ENCODE measurements at regions not wholly inside any gene's neighbourhood (a gene's known extent, or its start where the extent isn't known, plus 50 kb on each side); places are given as distances from the start of the nearest gene placed in this dataset.

DNA sequence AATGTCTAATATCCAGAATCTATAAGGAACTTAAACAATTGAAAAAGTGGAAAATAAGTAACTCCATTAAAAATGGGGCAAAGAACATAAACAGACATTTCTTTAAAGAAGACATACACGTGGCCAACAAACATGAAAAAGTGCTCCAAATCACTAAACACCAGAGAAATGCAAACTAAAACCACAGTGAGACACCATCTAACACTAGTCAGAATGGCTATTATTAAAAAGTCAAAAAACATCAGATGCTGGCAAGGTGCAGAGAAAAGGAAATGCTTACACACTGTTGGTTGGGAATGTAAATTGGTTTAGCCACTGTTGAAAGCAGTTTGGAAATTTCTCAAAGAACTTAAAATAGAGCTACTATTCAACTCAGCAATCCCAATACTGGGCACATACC, 169.2 kb upstream of the MANEA start:
- Histone ChIP-seq H3K9me3 (ENCODE audit: control insufficient read depth, low read length) (no peaks in the 10 kb centered on the region), H3K79me1 (replicated peaks; ENCODE audit: low read length, poor library complexity, severe bottlenecking) (no peaks in the 10 kb centered on the region), H4K91ac (ENCODE audit: low read length) (no peak overlapping the region), H3K9ac (ENCODE audit: low read length) (no peak overlapping the region), H2BK15ac (ENCODE audit: low read depth, poor library complexity, severe bottlenecking) (no peak overlapping the region), H3K18ac (ENCODE audit: low read depth in 1 of 2, low read length in 2 of 2) (no peak overlapping the region), H4K8ac (ENCODE audit: low read length) (no peak overlapping the region), H2BK5ac (ENCODE audit: low read depth, low read length, poor library complexity, severe bottlenecking) (no peak overlapping the region), H3K27ac (ENCODE audit: low read length, poor library complexity, severe bottlenecking) (no peak overlapping the region), H2AFZ (ENCODE audit: low read depth, low read length) (no peak overlapping the region), H3K27me3 (ENCODE audit: control insufficient read depth in 1 of 2, insufficient read depth in 1 of 2, low read length in 2 of 2) (no peaks in the 10 kb centered on the region), H2BK12ac (ENCODE audit: low read length in 2 of 2) (no peak overlapping the region), H3K4me1 (ENCODE audit: control insufficient read depth, insufficient read depth, low read depth, low read length) (no peaks in the 10 kb centered on the region), H3K4ac (ENCODE audit: low read depth in 1 of 2, low read length in 2 of 2) (no peak overlapping the region), H3K14ac (ENCODE audit: low read length in 2 of 2) (no peak overlapping the region), H3K4me3 (ENCODE audit: insufficient read depth in 1 of 2, low read depth in 1 of 2, low read length in 2 of 2) (no peak overlapping the region), H2AK5ac (ENCODE audit: low read length, severe bottlenecking) (no peak overlapping the region), H3K23ac (ENCODE audit: low read length in 2 of 2) (no peak overlapping the region), H3K36me3 (ENCODE audit: control insufficient read depth in 1 of 2, insufficient read depth in 2 of 2, low read depth in 1 of 2, low read length in 2 of 2) (no peaks in the 10 kb centered on the region), H3K4me2 (ENCODE audit: low read length, poor library complexity, severe bottlenecking) (no peak overlapping the region), H2BK120ac (ENCODE audit: low read depth, low read length) (no peak overlapping the region)
- WGBS = 18% methylated on average over 1 of the region's 1 CpG
- DNase-seq = no peak

DNA sequence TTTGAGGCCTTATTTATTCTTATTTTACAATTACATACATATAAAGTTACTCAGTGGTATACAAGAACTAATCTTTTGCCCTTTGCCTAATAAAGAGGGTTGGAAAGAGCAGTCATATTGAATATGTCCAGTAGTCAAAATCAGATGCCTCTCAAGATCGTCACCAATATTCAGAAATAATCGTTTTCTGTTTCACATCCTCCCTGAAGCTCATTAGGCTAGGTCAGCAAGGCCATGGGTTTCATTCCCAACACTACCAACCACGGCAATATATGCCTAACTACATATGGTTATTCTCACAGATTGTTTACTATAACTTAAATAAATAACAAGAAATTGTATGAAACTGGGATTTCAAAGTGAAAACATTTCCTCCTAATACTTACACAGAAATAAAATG, 167.2 kb upstream of the MANEA start:
- Histone ChIP-seq H3K4me2 (ENCODE audit: low read length, poor library complexity, severe bottlenecking) (no peak overlapping the region), H3K9me3 (ENCODE audit: control insufficient read depth, low read length) (no peaks in the 10 kb centered on the region), H3K27ac (ENCODE audit: low read length, poor library complexity, severe bottlenecking) (no peak overlapping the region), H3K36me3 (ENCODE audit: control insufficient read depth in 1 of 2, insufficient read depth in 2 of 2, low read depth in 1 of 2, low read length in 2 of 2) (no peaks in the 10 kb centered on the region), H4K8ac (ENCODE audit: low read length) (no peak overlapping the region), H2BK12ac (ENCODE audit: low read length in 2 of 2) (no peak overlapping the region), H3K9ac (ENCODE audit: low read length) (no peak overlapping the region), H4K91ac (ENCODE audit: low read length) (no peak overlapping the region), H3K4me3 (ENCODE audit: insufficient read depth in 1 of 2, low read depth in 1 of 2, low read length in 2 of 2) (no peak overlapping the region), H3K4ac (ENCODE audit: low read depth in 1 of 2, low read length in 2 of 2) (no peak overlapping the region), H3K27me3 (ENCODE audit: control insufficient read depth in 1 of 2, insufficient read depth in 1 of 2, low read length in 2 of 2) (no peaks in the 10 kb centered on the region), H3K79me1 (replicated peaks; ENCODE audit: low read length, poor library complexity, severe bottlenecking) (no peaks in the 10 kb centered on the region), H3K4me1 (ENCODE audit: control insufficient read depth, insufficient read depth, low read depth, low read length) (no peaks in the 10 kb centered on the region), H2BK5ac (ENCODE audit: low read depth, low read length, poor library complexity, severe bottlenecking) (no peak overlapping the region), H2BK15ac (ENCODE audit: low read depth, poor library complexity, severe bottlenecking) (no peak overlapping the region), H3K18ac (ENCODE audit: low read depth in 1 of 2, low read length in 2 of 2) (no peak overlapping the region), H2AFZ (ENCODE audit: low read depth, low read length) (no peak overlapping the region), H2AK5ac (ENCODE audit: low read length, severe bottlenecking) (no peak overlapping the region), H3K14ac (ENCODE audit: low read length in 2 of 2) (no peak overlapping the region), H2BK120ac (ENCODE audit: low read depth, low read length) (no peak overlapping the region), H3K23ac (ENCODE audit: low read length in 2 of 2) (no peak overlapping the region)
- DNase-seq = no peak
- WGBS = 57% methylated on average over 2 of the region's 3 CpGs

DNA sequence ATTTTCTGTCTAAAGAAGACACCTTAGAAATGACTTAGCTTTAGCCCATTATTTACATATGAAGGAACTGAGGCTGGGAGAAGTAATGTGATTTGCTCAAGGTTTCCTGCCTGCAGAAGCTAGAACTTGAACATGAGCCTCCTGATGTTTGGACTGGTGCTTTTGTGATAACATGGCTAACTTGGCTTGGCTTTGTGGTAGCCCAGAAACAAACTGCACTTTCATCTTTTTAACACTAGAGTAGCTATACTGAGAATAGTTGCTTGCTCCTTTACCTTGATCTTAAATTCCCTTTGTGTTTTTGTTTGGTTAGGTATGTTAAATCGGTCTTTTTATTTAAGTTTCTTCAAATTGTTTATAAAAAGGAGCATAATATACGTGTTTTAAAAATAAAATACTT, 163.5 kb upstream of the MANEA start:
- Histone ChIP-seq H3K9ac (ENCODE audit: low read length) (no peak overlapping the region), H2BK120ac (ENCODE audit: low read depth, low read length) (no peak overlapping the region), H3K23ac (ENCODE audit: low read length in 2 of 2) (no peak overlapping the region), H3K9me3 (ENCODE audit: control insufficient read depth, low read length) (no peaks in the 10 kb centered on the region), H2AFZ (ENCODE audit: low read depth, low read length) (no peak overlapping the region), H3K27me3 (ENCODE audit: control insufficient read depth in 1 of 2, insufficient read depth in 1 of 2, low read length in 2 of 2) (no peaks in the 10 kb centered on the region), H4K91ac (ENCODE audit: low read length) (no peak overlapping the region), H3K4me2 (ENCODE audit: low read length, poor library complexity, severe bottlenecking) (no peak overlapping the region), H3K18ac (ENCODE audit: low read depth in 1 of 2, low read length in 2 of 2) (no peak overlapping the region), H3K27ac (ENCODE audit: low read length, poor library complexity, severe bottlenecking) (no peak overlapping the region), H2BK12ac (ENCODE audit: low read length in 2 of 2) (no peak overlapping the region), H2BK5ac (ENCODE audit: low read depth, low read length, poor library complexity, severe bottlenecking) (no peak overlapping the region), H3K4ac (ENCODE audit: low read depth in 1 of 2, low read length in 2 of 2) (no peak overlapping the region), H2AK5ac (ENCODE audit: low read length, severe bottlenecking) (no peak overlapping the region), H3K4me3 (ENCODE audit: insufficient read depth in 1 of 2, low read depth in 1 of 2, low read length in 2 of 2) (no peak overlapping the region), H3K14ac (ENCODE audit: low read length in 2 of 2) (no peak overlapping the region), H3K4me1 (ENCODE audit: control insufficient read depth, insufficient read depth, low read depth, low read length) (no peaks in the 10 kb centered on the region), H2BK15ac (ENCODE audit: low read depth, poor library complexity, severe bottlenecking) (no peak overlapping the region), H3K36me3 (ENCODE audit: control insufficient read depth in 1 of 2, insufficient read depth in 2 of 2, low read depth in 1 of 2, low read length in 2 of 2) (no peaks in the 10 kb centered on the region), H3K79me1 (replicated peaks; ENCODE audit: low read length, poor library complexity, severe bottlenecking) (no peaks in the 10 kb centered on the region), H4K8ac (ENCODE audit: low read length) (no peak overlapping the region)
- no CpG with 5 or more reads among the region's 2 CpGs for WGBS
- no peak for DNase-seq

DNA sequence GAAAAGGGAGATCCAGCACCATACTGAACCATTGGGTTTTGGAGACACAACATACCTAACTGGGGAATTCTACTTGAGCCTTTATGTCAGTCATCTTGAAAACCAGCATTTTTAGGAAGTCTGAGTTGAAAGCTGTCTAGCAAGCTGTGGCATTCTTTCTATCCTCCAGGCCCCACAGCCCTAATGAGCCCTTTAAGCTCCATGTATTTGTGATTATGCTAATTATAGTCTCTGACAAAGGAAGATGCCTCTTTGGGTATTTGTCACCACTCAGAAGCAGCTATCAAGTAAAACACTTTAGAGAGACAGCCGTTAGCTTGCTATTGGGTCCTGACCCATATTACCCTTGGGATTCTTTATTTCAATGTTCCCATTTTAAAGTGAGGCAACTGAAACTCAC, 159.5 kb upstream of the MANEA start:
- no peak overlapping the region for H2BK120ac ChIP-seq (ENCODE audit: low read depth, low read length)
- no peak overlapping the region for H3K4me3 ChIP-seq (ENCODE audit: insufficient read depth in 1 of 2, low read depth in 1 of 2, low read length in 2 of 2)
- no peak overlapping the region for H3K14ac ChIP-seq (ENCODE audit: low read length in 2 of 2)
- H3K4me2 ChIP-seq (ENCODE audit: low read length, poor library complexity, severe bottlenecking) = no peak overlapping the region
- 10% methylated on average over 1 of the region's 1 CpG for whole genome bisulfite sequencing
- no peaks in the 10 kb centered on the region for H3K36me3 ChIP-seq (ENCODE audit: control insufficient read depth in 1 of 2, insufficient read depth in 2 of 2, low read depth in 1 of 2, low read length in 2 of 2)
- H3K79me1 ChIP-seq (replicated peaks; ENCODE audit: low read length, poor library complexity, severe bottlenecking) = no peaks in the 10 kb centered on the region
- no peak overlapping the region for H2AFZ ChIP-seq (ENCODE audit: low read depth, low read length)
- H3K27ac ChIP-seq (ENCODE audit: low read length, poor library complexity, severe bottlenecking) = no peak overlapping the region
- no peak overlapping the region for H2BK12ac ChIP-seq (ENCODE audit: low read length in 2 of 2)
- no peak for DNase-seq
- H3K18ac ChIP-seq (ENCODE audit: low read depth in 1 of 2, low read length in 2 of 2) = no peak overlapping the region
- H4K8ac ChIP-seq (ENCODE audit: low read length) = no peak overlapping the region
- H2BK5ac ChIP-seq (ENCODE audit: low read depth, low read length, poor library complexity, severe bottlenecking) = no peak overlapping the region
- H3K9ac ChIP-seq (ENCODE audit: low read length) = no peak overlapping the region
- no peaks in the 10 kb centered on the region for H3K9me3 ChIP-seq (ENCODE audit: control insufficient read depth, low read length)
- H2AK5ac ChIP-seq (ENCODE audit: low read length, severe bottlenecking) = no peak overlapping the region
- no peak overlapping the region for H3K23ac ChIP-seq (ENCODE audit: low read length in 2 of 2)
- no peaks in the 10 kb centered on the region for H3K27me3 ChIP-seq (ENCODE audit: control insufficient read depth in 1 of 2, insufficient read depth in 1 of 2, low read length in 2 of 2)
- H3K4me1 ChIP-seq (ENCODE audit: control insufficient read depth, insufficient read depth, low read depth, low read length) = no peaks in the 10 kb centered on the region
- no peak overlapping the region for H3K4ac ChIP-seq (ENCODE audit: low read depth in 1 of 2, low read length in 2 of 2)
- H2BK15ac ChIP-seq (ENCODE audit: low read depth, poor library complexity, severe bottlenecking) = no peak overlapping the region
- H4K91ac ChIP-seq (ENCODE audit: low read length) = no peak overlapping the region

Data from mesenchymal stem cell (in vitro differentiated cells and primary cell).